Activated CD4-positive, alpha-beta T cell treated with anti-CD3 and anti-CD28 coated beads, Interleukin-2, Interleukin-6, amounts not matched to agents 100 ng/mL and 50 ng/mL, durations not matched to agents 16 hours and 8 hours (primary cell): ENCODE measurements at regions not wholly inside any gene's neighbourhood (a gene's known extent, or its start where the extent isn't known, plus 50 kb on each side); places are given as distances from the start of the nearest gene placed in this dataset.
A peak's percentile ranks its signal among the peaks of the same experiment; 100 is the strongest.
"Not testable (repeated sequence)": the region's sequence is repeated elsewhere in the genome, so short reads cannot be mapped to it uniquely, and the experiment has no call there.

Source experiments
- DNase-seq: peaks from one replicate; pipeline ENCODE4 v3.0.0-alpha.2; 2020

GRCh38 chr2:17057109-17058017 is 391.7 kb upstream of the CYRIA start:
- DNase-seq: no peak

- DNase-seq: no peak
Observed at GRCh38 chr2:17056236-17056635, 390.6 kb upstream of the CYRIA start.

- DNase-seq: no peak
Observed at GRCh38 chr2:17052001-17052400, 386.4 kb upstream of the CYRIA start.

- no peak for DNase-seq
Observed at GRCh38 chr2:17051538-17051937, 385.9 kb upstream of the CYRIA start.

GRCh38 chr2:17043173-17043572 is 377.5 kb upstream of the CYRIA start:
- peak; percentile 18 for DNase-seq

- DNase-seq: no peak
Observed at GRCh38 chr2:17036361-17036760, 370.7 kb upstream of the CYRIA start.

- DNase-seq: no peak
Observed at GRCh38 chr2:17035010-17035409, 369.4 kb upstream of the CYRIA start.

- DNase-seq: no peak
Observed at GRCh38 chr2:17030047-17030446, 364.4 kb upstream of the CYRIA start.

DNA sequence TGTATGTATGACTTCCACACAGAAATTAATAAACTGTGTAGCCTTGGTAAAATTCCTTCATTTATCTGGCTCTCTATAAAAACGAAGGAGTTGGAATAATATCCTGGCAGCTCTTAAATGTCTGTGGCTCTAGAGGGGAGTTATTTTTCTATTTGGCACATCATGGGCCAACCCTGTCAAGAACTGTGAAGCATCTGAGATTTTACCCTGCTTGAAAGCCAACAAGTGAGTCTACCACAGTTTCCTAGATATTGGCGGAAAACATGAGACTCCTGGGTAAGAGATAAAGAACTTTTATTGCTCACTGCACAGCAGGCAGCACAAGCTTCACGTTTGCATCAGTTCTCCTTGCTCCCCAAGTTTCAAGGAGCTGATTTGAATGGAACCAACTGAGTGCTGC is 346.7 kb upstream of the CYRIA start:
- no peak for DNase-seq

GRCh38 chr2:17010104-17010503 is 344.5 kb upstream of the CYRIA start:
- DNase-seq: no peak

DNA sequence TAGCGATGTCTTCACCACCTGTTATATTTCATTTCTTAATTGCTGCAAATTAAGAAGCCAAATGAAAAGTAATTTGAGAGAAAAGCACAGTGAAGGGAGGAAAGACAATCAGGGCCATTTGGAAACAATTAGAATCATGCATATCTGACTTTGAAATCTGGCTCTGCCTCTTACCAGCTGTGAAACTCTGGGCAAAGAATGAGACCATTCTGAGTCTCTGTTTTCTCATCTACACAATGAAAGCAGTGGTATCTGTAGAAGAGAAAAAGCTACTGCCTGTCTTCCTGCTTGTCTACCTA is 334.5 kb upstream of the CYRIA start:
- DNase-seq: no peak

DNA sequence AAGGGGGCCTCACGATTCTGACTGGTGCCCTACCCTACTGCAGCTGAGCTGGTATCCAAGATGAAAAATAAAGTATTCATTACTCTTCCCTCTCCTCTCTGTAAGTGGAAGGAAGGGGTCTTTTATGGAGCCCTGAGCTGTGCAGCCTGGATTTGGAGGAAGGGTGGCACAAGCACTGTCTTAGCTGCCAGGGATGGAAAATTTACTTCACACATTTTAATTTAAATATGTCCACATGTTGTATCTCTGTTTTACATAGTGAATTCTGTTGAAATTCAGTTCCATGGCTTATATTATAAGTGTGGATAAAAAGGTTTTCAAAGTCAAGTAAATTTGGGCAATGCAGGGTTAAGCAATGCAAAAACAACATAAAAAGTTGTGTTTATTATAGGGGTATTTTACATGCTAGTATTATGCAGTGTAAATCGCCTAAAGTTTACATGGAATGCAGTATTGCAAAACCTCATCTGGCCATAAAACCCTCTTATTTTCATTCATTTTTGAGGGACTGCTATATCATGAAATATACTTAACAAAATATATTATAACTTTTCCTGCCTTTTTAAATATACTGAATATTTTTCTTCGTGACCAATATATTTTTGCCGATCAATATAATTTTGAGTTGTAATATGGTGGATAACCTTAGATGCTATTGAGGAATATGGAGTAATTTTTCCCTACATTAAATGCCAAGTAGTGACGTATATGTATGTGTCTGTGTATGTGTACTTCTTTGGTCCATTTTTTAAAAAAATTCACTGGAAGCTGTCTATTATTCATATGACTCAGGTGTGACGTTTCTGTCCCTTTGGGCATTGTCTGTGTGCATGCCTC is 333.9 kb upstream of the CYRIA start:
- DNase-seq: no peak

DNA sequence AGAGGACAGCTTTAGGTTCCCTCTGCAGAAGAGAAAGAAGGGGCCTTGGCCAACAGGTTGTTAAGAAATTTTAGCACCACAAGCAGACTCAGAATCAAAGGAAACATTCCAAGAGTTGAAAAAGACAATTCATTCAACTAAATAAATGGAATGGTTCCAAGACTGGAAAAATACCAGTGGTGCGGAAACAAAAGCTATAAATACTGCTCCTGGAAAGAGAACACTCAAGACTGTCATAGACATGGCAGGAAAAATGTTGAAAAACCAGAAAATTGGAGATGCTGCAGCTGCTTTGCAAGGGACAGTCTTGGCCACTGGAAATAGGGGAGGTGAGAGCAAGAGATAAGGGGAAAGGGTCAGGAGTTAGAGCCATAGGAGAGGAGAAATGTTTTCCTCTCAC is 312.7 kb upstream of the CYRIA start:
- no peak for DNase-seq

GRCh38 chr2:16974688-16975087 is 309.1 kb upstream of the CYRIA start:
- DNase-seq: no peak

GRCh38 chr2:16973586-16974286 is 308.1 kb upstream of the CYRIA start:
- no peak for DNase-seq

DNA sequence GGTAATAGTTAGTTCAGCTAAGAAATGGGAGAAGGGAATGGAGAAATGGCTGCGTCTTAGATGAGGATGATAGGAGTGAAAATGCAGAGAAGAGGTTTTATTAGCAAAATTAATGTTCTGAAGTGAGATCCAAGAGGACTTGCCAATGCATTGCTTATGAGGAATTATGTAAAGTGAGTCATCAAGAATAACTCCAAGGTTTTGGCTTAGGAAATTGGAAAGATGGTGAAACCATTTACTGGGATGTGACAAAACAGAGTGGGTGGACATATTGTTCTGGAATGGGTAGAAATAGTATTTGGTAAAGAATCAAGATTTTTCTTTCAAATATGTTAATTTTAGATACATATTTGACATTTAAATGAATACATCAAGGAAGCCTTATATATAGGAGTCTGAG is 306.6 kb upstream of the CYRIA start:
- no peak for DNase-seq

DNA sequence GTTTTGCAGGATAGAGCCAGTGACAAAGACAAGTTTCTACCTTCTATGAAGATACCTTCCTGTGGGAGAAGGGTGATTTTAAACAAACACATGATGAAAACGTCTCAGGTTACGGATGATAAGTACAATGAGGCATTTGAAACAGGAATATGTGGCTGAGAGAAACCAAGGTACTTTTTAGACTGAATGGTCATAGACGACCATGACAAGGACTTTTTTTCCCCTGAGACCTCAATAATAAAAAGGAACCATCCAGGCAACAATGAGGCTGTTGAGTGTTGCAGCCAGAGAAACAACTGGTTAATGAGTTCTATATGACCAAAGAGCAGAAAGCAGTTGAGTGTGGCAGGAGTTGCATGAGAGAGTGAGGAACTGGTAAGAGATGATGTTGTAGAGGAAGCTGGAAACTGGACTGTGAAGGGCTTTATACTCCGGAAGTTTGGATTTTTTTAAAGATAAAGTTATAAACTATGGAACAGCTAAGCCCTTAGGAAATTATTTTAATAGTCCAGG is 306.1 kb upstream of the CYRIA start:
- no peak for DNase-seq

- not testable (repeated sequence) for DNase-seq
Observed at GRCh38 chr2:16970948-16971347, 305.3 kb upstream of the CYRIA start.

- DNase-seq: no peak
Observed at GRCh38 chr2:16962505-16962904, 296.9 kb upstream of the CYRIA start.

DNA sequence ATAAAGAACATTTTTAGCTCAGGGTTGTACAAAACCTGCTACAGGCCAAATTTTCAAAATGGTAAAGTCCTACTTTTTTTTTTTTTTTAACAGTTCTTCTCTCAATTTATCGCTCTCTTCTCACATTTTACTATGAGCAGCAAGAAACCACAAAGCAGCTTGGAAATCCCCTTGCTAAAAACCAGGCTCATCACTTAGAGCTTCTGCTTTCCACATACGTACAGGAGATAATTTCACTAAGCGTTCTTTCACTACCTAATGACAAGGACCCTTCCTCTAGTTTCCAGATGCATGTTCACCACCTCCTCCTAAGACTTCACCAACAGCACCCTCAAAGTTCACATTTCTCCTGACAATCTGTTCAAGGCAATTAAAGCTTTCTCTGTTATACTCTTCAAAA is 294.9 kb upstream of the CYRIA start:
- DNase-seq: no peak

- DNase-seq: no peak
Observed at GRCh38 chr2:16958266-16958665, 292.6 kb upstream of the CYRIA start.

DNA sequence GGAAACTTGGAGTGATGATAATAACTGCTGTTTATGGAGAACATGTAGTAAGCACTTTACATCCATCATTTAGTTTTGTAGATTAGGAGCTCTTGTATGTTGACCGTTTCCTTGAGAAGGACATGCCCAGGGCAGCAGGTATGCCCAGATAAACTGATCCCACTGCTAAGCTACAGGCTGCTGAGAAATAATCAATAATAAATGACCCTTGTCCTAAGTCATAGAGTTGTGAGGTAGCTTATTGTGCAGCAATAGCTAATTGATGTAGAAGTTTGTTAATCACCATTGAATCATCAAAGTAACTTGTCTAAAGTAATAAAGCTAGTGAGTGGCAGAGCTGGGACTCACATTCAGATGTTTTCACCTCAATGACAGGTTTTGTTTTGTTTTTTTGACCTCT is 287.2 kb upstream of the CYRIA start:
- DNase-seq: no peak

GRCh38 chr2:16952368-16952767 is 286.7 kb upstream of the CYRIA start:
- DNase-seq: no peak
